ENCODE measurements at regions not wholly inside any gene's neighbourhood (a gene's known extent, or its start where the extent isn't known, plus 50 kb on each side); places are given as distances from the start of the nearest gene placed in this dataset.

GRCh38 chr5:101942321-101942882 lies 353.7 kb downstream of the SLCO4C1 start:
- no peaks in the 10 kb centered on the region for H3K36me3 ChIP-seq
- no peak overlapping the region for H3K4me3 ChIP-seq
- H3K4me1 ChIP-seq (replicated peaks): no peaks in the 10 kb centered on the region
- DNase-seq (ENCODE audit: low read depth in 1 of 2, low spot score in 2 of 2): peak in 1 of 2 experiments; percentile 18
- H3K9me3 ChIP-seq (replicated peaks): no peaks in the 10 kb centered on the region
- H3K27me3 ChIP-seq (replicated peaks): no peaks in the 10 kb centered on the region
- no peak overlapping the region for H3K27ac ChIP-seq

- no peak for DNase-seq (ENCODE audit: low read depth in 1 of 2, low spot score in 2 of 2)
- H3K27me3 ChIP-seq (replicated peaks): no peaks in the 10 kb centered on the region
- H3K9me3 ChIP-seq (replicated peaks): no peaks in the 10 kb centered on the region
- no peaks in the 10 kb centered on the region for H3K4me1 ChIP-seq (replicated peaks)
- no peak overlapping the region for H3K4me3 ChIP-seq
- no peaks in the 10 kb centered on the region for H3K36me3 ChIP-seq
- H3K27ac ChIP-seq: no peak overlapping the region
Observed at GRCh38 chr5:101937041-101937440, 359.0 kb downstream of the SLCO4C1 start.

DNA sequence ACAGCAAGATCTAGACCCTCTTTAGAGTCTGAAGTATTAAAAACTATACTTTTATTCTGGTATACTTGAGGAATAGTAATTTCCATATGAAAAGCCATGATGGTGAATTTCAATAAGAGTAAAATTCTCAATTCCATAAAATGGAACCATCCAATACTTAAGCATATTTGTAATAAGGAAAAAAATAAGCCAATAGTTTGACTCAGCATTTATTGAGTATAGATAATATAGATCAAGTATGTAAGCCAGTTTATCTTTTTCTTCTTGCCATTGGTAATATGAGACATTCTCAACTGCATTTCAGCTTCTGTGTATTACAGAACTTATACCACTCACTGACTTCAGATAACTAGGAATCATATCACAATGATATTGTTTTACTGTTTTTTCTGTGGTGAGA lies 361.0 kb downstream of the SLCO4C1 start:
- Histone ChIP-seq H3K27me3 (replicated peaks) (no peaks in the 10 kb centered on the region), H3K36me3 (no peaks in the 10 kb centered on the region), H3K4me1 (replicated peaks) (no peaks in the 10 kb centered on the region), H3K27ac (no peak overlapping the region), H3K4me3 (no peak overlapping the region), H3K9me3 (replicated peaks) (no peaks in the 10 kb centered on the region)
- DNase-seq (ENCODE audit: low read depth in 1 of 2, low spot score in 2 of 2): no peak

- Histone ChIP-seq H3K36me3 (no peaks in the 10 kb centered on the region), H3K9me3 (replicated peaks) (no peaks in the 10 kb centered on the region), H3K27ac (no peak overlapping the region), H3K4me3 (no peak overlapping the region), H3K4me1 (replicated peaks) (no peaks in the 10 kb centered on the region), H3K27me3 (replicated peaks) (no peaks in the 10 kb centered on the region)
- DNase-seq (ENCODE audit: low read depth in 1 of 2, low spot score in 2 of 2): no peak
Observed at GRCh38 chr5:101932599-101932998, 363.5 kb downstream of the SLCO4C1 start.

DNA sequence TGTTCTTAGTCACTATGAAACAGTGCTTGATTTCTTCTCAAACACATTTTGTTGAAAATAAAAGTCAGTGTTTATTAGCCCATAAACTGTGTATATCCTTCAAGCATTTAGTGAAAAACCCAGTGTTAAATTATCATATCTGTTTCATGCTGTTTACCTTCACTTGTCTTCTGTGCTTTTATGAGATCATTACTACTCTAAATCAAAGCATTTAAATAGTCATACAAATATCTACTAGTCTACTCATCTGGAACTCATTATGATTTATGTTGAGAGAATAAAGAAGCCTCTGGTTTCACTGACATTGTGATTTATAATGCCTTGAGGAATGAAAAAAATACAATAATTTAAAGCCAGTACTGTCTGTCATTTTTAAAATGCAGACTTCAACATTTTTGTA lies 366.5 kb downstream of the SLCO4C1 start:
- no peaks in the 10 kb centered on the region for H3K27me3 ChIP-seq (replicated peaks)
- no peak overlapping the region for H3K27ac ChIP-seq
- no peak overlapping the region for H3K4me3 ChIP-seq
- H3K9me3 ChIP-seq (replicated peaks): no peaks in the 10 kb centered on the region
- H3K4me1 ChIP-seq (replicated peaks): no peaks in the 10 kb centered on the region
- H3K36me3 ChIP-seq: no peaks in the 10 kb centered on the region
- DNase-seq (ENCODE audit: low read depth in 1 of 2, low spot score in 2 of 2): no peak

DNA sequence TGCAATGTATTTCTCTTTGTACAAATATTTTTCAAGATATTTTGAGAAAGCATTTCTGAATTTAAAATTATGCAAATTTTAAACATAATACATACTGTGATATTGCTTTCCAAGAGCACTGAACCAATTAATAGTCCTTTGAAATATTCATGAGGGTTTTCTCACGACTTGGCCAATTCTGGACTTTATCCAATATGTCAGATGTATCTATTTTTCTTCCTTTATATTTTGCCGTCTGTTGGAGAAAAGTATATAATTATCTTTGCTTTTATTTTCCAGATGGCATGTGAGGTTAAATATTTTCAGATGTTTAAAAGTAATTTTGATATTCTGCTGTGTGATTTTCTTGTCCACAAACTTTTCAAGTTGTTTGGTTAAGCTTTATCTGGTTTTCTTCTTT lies 378.9 kb downstream of the SLCO4C1 start:
- no peaks in the 10 kb centered on the region for H3K27me3 ChIP-seq (replicated peaks)
- H3K27ac ChIP-seq: no peak overlapping the region
- H3K4me1 ChIP-seq (replicated peaks): peaks cover 7% of the 10 kb centered on the region
- no peak for DNase-seq (ENCODE audit: low read depth in 1 of 2, low spot score in 2 of 2)
- no peak overlapping the region for H3K4me3 ChIP-seq
- no peaks in the 10 kb centered on the region for H3K9me3 ChIP-seq (replicated peaks)
- H3K36me3 ChIP-seq: no peaks in the 10 kb centered on the region

DNA sequence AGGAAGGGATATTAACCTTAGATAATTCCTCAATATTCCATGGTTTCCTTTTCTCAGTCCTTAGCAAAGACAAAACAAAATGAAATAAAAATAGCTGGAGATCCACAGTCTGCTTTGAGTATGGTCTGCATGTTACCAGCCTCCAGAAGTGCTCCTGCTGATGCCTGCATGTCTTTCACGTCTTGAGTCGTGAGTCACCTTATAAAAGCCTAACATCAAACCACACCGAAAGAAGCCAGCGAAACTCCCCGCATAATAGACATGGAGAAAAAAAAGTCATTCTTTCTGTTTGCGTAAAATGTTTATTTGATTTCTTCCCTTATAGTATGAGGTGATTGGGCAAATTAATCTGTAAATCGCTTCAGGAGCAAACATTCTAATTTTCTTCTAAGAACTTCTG lies 380.5 kb downstream of the SLCO4C1 start:
- Histone ChIP-seq H3K27ac (0 out of 2 replicates have a peak overlapping the region, but pooled peaks have one; percentile 14), H3K4me1 (replicated peaks) (peaks cover 7% of the 10 kb centered on the region), H3K9me3 (replicated peaks) (no peaks in the 10 kb centered on the region), H3K4me3 (no peak overlapping the region), H3K27me3 (replicated peaks) (no peaks in the 10 kb centered on the region), H3K36me3 (no peaks in the 10 kb centered on the region)
- DNase-seq (ENCODE audit: low read depth in 1 of 2, low spot score in 2 of 2): peak; percentile 65 to 83

- Histone ChIP-seq H3K36me3 (no peaks in the 10 kb centered on the region), H3K9me3 (replicated peaks) (no peaks in the 10 kb centered on the region), H3K27me3 (replicated peaks) (no peaks in the 10 kb centered on the region; the same call in 1 of the 2 replicates), H3K4me3 (no peak overlapping the region), H3K27ac (no peak overlapping the region), H3K4me1 (replicated peaks) (no peaks in the 10 kb centered on the region)
- no peak for DNase-seq (ENCODE audit: low read depth in 1 of 2, low spot score in 2 of 2)
Observed at GRCh38 chr5:101904736-101905135, 391.3 kb downstream of the SLCO4C1 start.

DNA sequence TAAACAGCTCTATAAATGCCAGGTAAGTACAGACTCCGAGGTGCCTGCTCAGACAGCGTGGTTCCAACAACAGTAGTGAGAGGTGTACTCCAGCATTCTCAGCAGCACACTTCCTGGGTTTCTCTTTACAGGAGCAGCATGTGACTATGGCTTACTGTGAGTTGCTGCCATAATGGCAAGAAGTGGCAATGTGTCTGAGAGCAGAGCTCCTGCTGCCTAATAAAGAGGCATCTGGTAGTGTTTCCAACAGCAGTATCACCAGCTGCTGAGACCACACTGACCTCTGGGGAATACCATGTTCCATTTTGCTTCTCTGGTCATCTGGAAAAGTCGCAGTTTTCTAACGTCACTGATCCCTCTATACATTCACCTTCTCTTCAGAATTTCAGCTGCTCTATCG lies 398.2 kb downstream of the SLCO4C1 start:
- no peak for DNase-seq (ENCODE audit: low read depth in 1 of 2, low spot score in 2 of 2)
- no peak overlapping the region for H3K27ac ChIP-seq

GRCh38 chr5:101894985-101895384 lies 401.1 kb downstream of the SLCO4C1 start:
- no peaks in the 10 kb centered on the region for H3K4me1 ChIP-seq (replicated peaks)
- DNase-seq (ENCODE audit: low read depth in 1 of 2, low spot score in 2 of 2): no peak
- H3K4me3 ChIP-seq: no peak overlapping the region
- H3K9me3 ChIP-seq (replicated peaks): no peaks in the 10 kb centered on the region
- H3K27me3 ChIP-seq (replicated peaks): no peaks in the 10 kb centered on the region
- H3K27ac ChIP-seq: no peak overlapping the region
- no peaks in the 10 kb centered on the region for H3K36me3 ChIP-seq

More for the DNA sequence above, 398.2 kb downstream of the SLCO4C1 start:
- Histone ChIP-seq H3K9me3 (replicated peaks) (no peaks in the 10 kb centered on the region), H3K4me3 (no peak overlapping the region), H3K36me3 (no peaks in the 10 kb centered on the region), H3K27me3 (replicated peaks) (no peaks in the 10 kb centered on the region; the same call in 1 of the 2 replicates), H3K4me1 (replicated peaks) (no peaks in the 10 kb centered on the region)

DNA sequence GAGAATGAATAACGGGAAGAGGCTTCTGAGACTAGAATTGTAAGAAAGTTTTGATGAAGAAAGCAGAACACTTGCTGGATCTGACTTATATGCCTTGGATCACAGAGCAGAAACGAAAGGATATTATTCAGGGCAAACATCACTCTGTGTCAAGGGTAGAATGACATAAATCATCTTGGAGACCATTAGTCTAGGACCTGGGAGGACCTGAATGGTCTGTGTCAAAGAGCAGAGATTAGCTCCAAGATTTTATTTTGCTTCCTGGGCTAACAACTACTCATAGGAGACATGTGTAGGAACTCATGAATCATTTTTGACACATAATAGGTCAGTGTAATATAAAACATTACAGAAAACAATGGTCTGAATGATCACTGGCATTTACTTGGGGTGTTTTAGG lies 417.9 kb downstream of the SLCO4C1 start:
- DNase-seq (ENCODE audit: low read depth in 1 of 2, low spot score in 2 of 2): no peak
- Histone ChIP-seq H3K27ac (no peak overlapping the region), H3K9me3 (replicated peaks) (no peaks in the 10 kb centered on the region)

GRCh38 chr5:101877451-101877850 lies 418.6 kb downstream of the SLCO4C1 start:
- Histone ChIP-seq H3K9me3 (replicated peaks) (no peaks in the 10 kb centered on the region), H3K4me3 (no peak overlapping the region), H3K27me3 (replicated peaks) (no peaks in the 10 kb centered on the region), H3K36me3 (no peaks in the 10 kb centered on the region), H3K27ac (no peak overlapping the region), H3K4me1 (replicated peaks) (no peaks in the 10 kb centered on the region)
- DNase-seq (ENCODE audit: low read depth in 1 of 2, low spot score in 2 of 2): no peak

More for the DNA sequence above, 417.9 kb downstream of the SLCO4C1 start:
- Histone ChIP-seq H3K36me3 (no peaks in the 10 kb centered on the region), H3K27me3 (replicated peaks) (no peaks in the 10 kb centered on the region), H3K4me3 (no peak overlapping the region), H3K4me1 (replicated peaks) (no peaks in the 10 kb centered on the region)

GRCh38 chr5:101866473-101866872 lies 429.6 kb downstream of the SLCO4C1 start:
- H3K4me3 ChIP-seq: no peak overlapping the region
- H3K36me3 ChIP-seq: no peaks in the 10 kb centered on the region
- no peaks in the 10 kb centered on the region for H3K9me3 ChIP-seq (replicated peaks)
- H3K27ac ChIP-seq: no peak overlapping the region
- H3K27me3 ChIP-seq (replicated peaks): no peaks in the 10 kb centered on the region
- DNase-seq (ENCODE audit: low read depth in 1 of 2, low spot score in 2 of 2): no peak
- no peaks in the 10 kb centered on the region for H3K4me1 ChIP-seq (replicated peaks)

- H3K27ac ChIP-seq: no peak overlapping the region
- H3K4me1 ChIP-seq (replicated peaks): no peaks in the 10 kb centered on the region
- DNase-seq (ENCODE audit: low read depth in 1 of 2, low spot score in 2 of 2): no peak
- H3K27me3 ChIP-seq (replicated peaks): no peaks in the 10 kb centered on the region
- no peaks in the 10 kb centered on the region for H3K36me3 ChIP-seq
- H3K9me3 ChIP-seq (replicated peaks): no peaks in the 10 kb centered on the region
- H3K4me3 ChIP-seq: no peak overlapping the region
Observed at GRCh38 chr5:101860563-101860962, 435.5 kb downstream of the SLCO4C1 start.

GRCh38 chr5:101860145-101860544 lies 435.9 kb downstream of the SLCO4C1 start:
- Histone ChIP-seq H3K9me3 (replicated peaks) (no peaks in the 10 kb centered on the region), H3K4me1 (replicated peaks) (no peaks in the 10 kb centered on the region), H3K27me3 (replicated peaks) (no peaks in the 10 kb centered on the region), H3K4me3 (no peak overlapping the region), H3K36me3 (no peaks in the 10 kb centered on the region), H3K27ac (no peak overlapping the region)
- DNase-seq (ENCODE audit: low read depth in 1 of 2, low spot score in 2 of 2): no peak

All from SJSA1 (cell line).